ENCODE measurements at regions not wholly inside any gene's neighbourhood (a gene's known extent, or its start where the extent isn't known, plus 50 kb on each side); places are given as distances from the start of the nearest gene placed in this dataset.

DNA sequence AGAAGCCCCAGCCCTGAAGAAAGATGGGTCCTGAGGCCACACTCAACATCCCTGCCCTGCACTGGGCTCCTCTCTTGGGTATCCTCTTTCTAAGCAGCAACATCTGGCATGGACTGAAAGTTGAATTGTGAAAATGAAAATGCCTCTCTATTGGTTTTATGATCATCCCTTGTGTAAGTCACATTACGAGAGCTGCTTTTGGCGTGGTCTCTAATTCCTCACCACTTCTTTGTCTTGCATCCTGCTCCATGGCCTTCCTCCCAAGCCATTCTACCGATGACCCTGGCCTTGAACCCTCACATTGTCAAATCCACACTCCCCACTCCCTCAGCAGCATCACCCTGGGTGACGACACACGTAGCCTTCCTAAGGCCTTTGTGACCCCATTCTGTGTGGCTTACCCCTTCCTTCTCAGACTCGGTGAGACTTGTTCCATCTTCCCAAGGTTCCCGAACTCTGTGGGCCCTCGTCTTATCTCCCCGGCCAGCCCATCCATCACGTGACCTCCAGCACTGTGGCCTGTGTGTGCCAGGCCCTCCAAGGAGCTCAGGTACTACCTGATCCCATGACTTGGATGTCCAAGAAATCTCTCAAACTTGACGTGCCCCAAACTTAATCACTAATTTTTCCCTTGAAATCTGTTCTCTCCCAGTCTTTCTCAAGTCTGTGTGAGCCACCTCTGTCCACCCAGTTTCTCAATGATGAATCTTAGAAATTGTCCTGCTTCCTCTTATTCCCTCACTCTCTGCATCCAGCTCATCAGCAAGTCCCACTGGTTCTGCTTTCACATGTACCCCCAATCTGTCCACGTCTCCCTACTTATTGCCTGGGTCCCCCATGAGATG, 194.7 kb upstream of the HS6ST1 start:
- ATAC-seq (no peak), FAIRE-seq (no peak), DNase-seq (ENCODE audit: low spot score) (no peak)
- Histone ChIP-seq H2AFZ (ENCODE audit: low read length) (no peak overlapping the region), H3K79me2 (ENCODE audit: insufficient read depth, low read length) (no peaks in the 10 kb centered on the region), H3K27me3 (ENCODE audit: control insufficient read depth in 1 of 2, insufficient read depth in 2 of 2, low read length in 2 of 2) (peaks cover 0 to 36% of the 10 kb centered on the region in 2 experiments; a peak in 3 of 5 replicates), H3K36me3 (replicated peaks in 1 of 2; ENCODE audit: control insufficient read depth in 1 of 2, insufficient read depth in 2 of 2, low read length in 2 of 2) (no peaks in the 10 kb centered on the region), H3K4me3 (replicated peaks in 1 of 3; ENCODE audit: insufficient read depth in 1 of 3, low read depth in 2 of 3, low read length in 3 of 3) (no peak overlapping the region), H3K9me3 (ENCODE audit: low read length) (no peaks in the 10 kb centered on the region), H4K20me1 (ENCODE audit: insufficient read depth, low read length) (no peaks in the 10 kb centered on the region; the same call in 1 of the 2 replicates), H3K9ac (ENCODE audit: insufficient read depth, low read depth, low read length) (no peak overlapping the region), H3K4me2 (ENCODE audit: low read depth, low read length) (no peak overlapping the region), H3K27ac (ENCODE audit: extremely low read length, insufficient read depth, low read length) (no peak overlapping the region), H3K4me1 (ENCODE audit: insufficient read depth, low read length) (no peaks in the 10 kb centered on the region)
- intact Hi-C loops (cut with micrococcal nuclease; ENCODE audit: unreplicated experiment): no loop called here
- ChIA-PET CTCF (ENCODE audit: low intra/inter-chr PET ratio, low total read pairs) (no interaction called here), POLR2A (no interaction called here)
- in situ Hi-C loops (cut with HindIII; ENCODE audit: extremely low pct_ligation_motif_present, low pct_unique_long_range_greater_than_20kb): no loop called here
- TF ChIP-seq NFIB (CRISPR knock-in tag; IDR thresholded peaks at IDR 0.05; ENCODE audit: borderline replicate concordance): no peak
- peak; percentile 67; the same call in 1 of the 2 replicates for TF ChIP-seq RAD51 (IDR thresholded peaks at IDR 0.05; ENCODE audit: borderline replicate concordance)
- TF ChIP-seq, protein P1, sequence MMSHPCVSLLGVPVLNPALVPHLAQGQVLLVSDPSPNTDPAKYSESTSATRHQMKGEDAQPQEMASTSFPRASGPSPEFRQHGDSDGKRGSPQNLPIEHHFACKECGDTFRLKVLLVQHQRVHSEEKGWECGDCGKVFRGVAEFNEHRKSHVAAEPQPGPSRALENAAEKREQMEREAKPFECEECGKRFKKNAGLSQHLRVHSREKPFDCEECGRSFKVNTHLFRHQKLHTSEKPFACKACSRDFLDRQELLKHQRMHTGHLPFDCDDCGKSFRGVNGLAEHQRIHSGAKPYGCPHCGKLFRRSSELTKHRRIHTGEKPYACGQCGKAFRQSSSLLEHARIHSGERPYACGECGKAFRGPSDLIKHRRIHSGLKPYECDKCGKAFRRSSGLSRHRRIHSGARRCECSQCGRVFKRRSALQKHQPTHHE (CRISPR knock-in tag; IDR thresholded peaks at IDR 0.05; ENCODE audit: borderline replicate concordance): no peak
- TF ChIP-seq ARNTL (CRISPR knock-in tag; IDR thresholded peaks at IDR 0.05): no peak
- TF ChIP-seq ZNF260 (CRISPR knock-in tag; IDR thresholded peaks at IDR 0.05; ENCODE audit: borderline replicate concordance, low read depth): no peak
- TF ChIP-seq ZSCAN12 (CRISPR knock-in tag; IDR thresholded peaks at IDR 0.05): no peak
- TF ChIP-seq, protein P2, sequence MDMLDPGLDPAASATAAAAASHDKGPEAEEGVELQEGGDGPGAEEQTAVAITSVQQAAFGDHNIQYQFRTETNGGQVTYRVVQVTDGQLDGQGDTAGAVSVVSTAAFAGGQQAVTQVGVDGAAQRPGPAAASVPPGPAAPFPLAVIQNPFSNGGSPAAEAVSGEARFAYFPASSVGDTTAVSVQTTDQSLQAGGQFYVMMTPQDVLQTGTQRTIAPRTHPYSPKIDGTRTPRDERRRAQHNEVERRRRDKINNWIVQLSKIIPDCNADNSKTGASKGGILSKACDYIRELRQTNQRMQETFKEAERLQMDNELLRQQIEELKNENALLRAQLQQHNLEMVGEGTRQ (IDR thresholded peaks at IDR 0.05; ENCODE audit: low read depth, low read length): peak; percentile 47; the same call in 1 of the 2 replicates
- TF ChIP-seq, protein P2 (CRISPR knock-in tag; IDR thresholded peaks at IDR 0.05; ENCODE audit: borderline replicate concordance): no peak
- TF ChIP-seq HMG20B (CRISPR knock-in tag; conservative IDR thresholded peaks at IDR 0.05): no peak
- WGBS (ENCODE audit: low lambda C conversion rate): 25% methylated on average over 12 of the region's 12 CpGs
- no TSS peak for BruUV-seq (replicated peaks)
